Common myeloid progenitor, CD34-positive (primary cell): ENCODE measurements at regions not wholly inside any gene's neighbourhood (a gene's known extent, or its start where the extent isn't known, plus 50 kb on each side); places are given as distances from the start of the nearest gene placed in this dataset.

Experiments
- CTCF ChIA-PET: fragments of 350-600 bp; sonication (Branson Sonifier 250); formaldehyde crosslinking; loops from one replicate; lab custom pipeline; 2021; ENCODE audit warnings: antibody characterized with exemption; lab: Charles Lee
- POLR2A ChIA-PET: fragments of 350-600 bp; sonication (Branson Sonifier 250); formaldehyde crosslinking; loops from one replicate; lab custom pipeline; 2021; ENCODE audit warnings: antibody characterized with exemption; lab: Charles Lee
- DNase-seq, 3 donors: peaks; one replicate each; pipeline versions ENCODE4 v3.0.0 to v3.0.0-alpha.2; 2013
- H3K27ac ChIP-seq, 2 experiments: 1 replicate in 1 of 2; 2 replicates in 1 of 2; pipeline ENCODE4 v1.7.0; 2013; ENCODE audit warnings: inconsistent platforms in 2 of 2, low read length in 2 of 2, mild to moderate bottlenecking in 2 of 2, low read depth in 1 of 2, moderate library complexity in 1 of 2; ENCODE audit not compliant: severe bottlenecking in 2 of 2, insufficient read depth in 1 of 2, poor library complexity in 1 of 2
- H3K27me3 ChIP-seq, 5 experiments: replicated peaks in 2 of 5; 1 replicate in 3 of 5; 2 replicates in 2 of 5; pipeline versions ENCODE4 v1.6.1 to v1.7.0; 2013; ENCODE audit warnings: low read length in 4 of 5, mild to moderate bottlenecking in 2 of 5, moderate library complexity in 2 of 5, inconsistent platforms in 1 of 5; ENCODE audit not compliant: insufficient read depth in 5 of 5, control insufficient read depth in 4 of 5
- H3K36me3 ChIP-seq, 4 experiments: 1 replicate in 2 of 4; 2 replicates in 2 of 4; pipeline versions ENCODE4 v1.6.1 to v1.7.0; 2013; ENCODE audit warnings: low read length in 3 of 4, control low read depth in 1 of 4, mild to moderate bottlenecking in 1 of 4; ENCODE audit not compliant: control insufficient read depth in 4 of 4, insufficient read depth in 4 of 4
- H3K4me1 ChIP-seq, 4 experiments: 1 replicate in 3 of 4; 2 replicates in 1 of 4; pipeline versions ENCODE4 v1.6.1 to v1.7.1; 2013; ENCODE audit warnings: low read length in 3 of 4, mild to moderate bottlenecking in 3 of 4, control low read depth in 1 of 4, inconsistent platforms in 1 of 4, moderate library complexity in 1 of 4; ENCODE audit not compliant: control insufficient read depth in 4 of 4, insufficient read depth in 4 of 4; ENCODE audit errors: control extremely low read depth in 1 of 4
- H3K4me3 ChIP-seq, 7 experiments: 1 replicate in 4 of 7; 2 replicates in 3 of 7; pipeline versions ENCODE4 v1.5.1 to v1.7.0; 2013; ENCODE audit warnings: mild to moderate bottlenecking in 7 of 7, low read length in 6 of 7, moderate library complexity in 6 of 7, inconsistent platforms in 2 of 7, low read depth in 2 of 7, control low read depth in 1 of 7; ENCODE audit not compliant: insufficient read depth in 4 of 7, control insufficient read depth in 1 of 7; ENCODE audit errors: extremely low read depth in 1 of 7
- H3K9me3 ChIP-seq, 5 experiments: 1 replicate in 4 of 5; 2 replicates in 1 of 5; pipeline versions ENCODE4 v1.6.1 to v1.7.1; 2013; ENCODE audit warnings: low read length in 4 of 5, mild to moderate bottlenecking in 2 of 5, inconsistent platforms in 1 of 5, low read depth in 1 of 5, moderate library complexity in 1 of 5; ENCODE audit not compliant: control insufficient read depth in 4 of 5, insufficient read depth in 2 of 5; ENCODE audit errors: control extremely low read depth in 1 of 5
- WGBS: methylation state at CpG from one replicate; pipeline ENCODE4 v1.1.5; 2013; ENCODE audit not compliant: insufficient coverage; 5-methylcytosine and 5-hydroxymethylcytosine counted together

GRCh38 chr16:6611535-6611934 is 721.1 kb upstream of the RBFOX1 start:
- H3K27me3 ChIP-seq, result no peaks in the 10 kb centered on the region
- no peak for DNase-seq
- ChIA-PET CTCF (no interaction called here), POLR2A (no interaction called here)
- no peak overlapping the region for H3K27ac ChIP-seq
- no peaks in the 10 kb centered on the region for H3K9me3 ChIP-seq
- WGBS, result 52% methylated on average over 6 of the region's 7 CpGs
- no peaks in the 10 kb centered on the region for H3K36me3 ChIP-seq
- no peaks in the 10 kb centered on the region for H3K4me1 ChIP-seq
- H3K4me3 ChIP-seq, result no peak overlapping the region

- Histone ChIP-seq H3K36me3 (no peaks in the 10 kb centered on the region), H3K4me3 (no peak overlapping the region), H3K4me1 (no peaks in the 10 kb centered on the region), H3K27me3 (no peaks in the 10 kb centered on the region), H3K9me3 (no peaks in the 10 kb centered on the region), H3K27ac (no peak overlapping the region)
- DNase-seq, result no peak
- CTCF ChIA-PET, result no interaction called here
- POLR2A ChIA-PET, result interaction anchor here (0.6 kb wide), 1 partner anchor 677 kb away, joined by 3 read pairs; no protein-coding TSS in a partner anchor
- 93% methylated on average over 10 of the region's 11 CpGs for WGBS
Observed at GRCh38 chr16:6605490-6605889, 727.2 kb upstream of the RBFOX1 start.

DNA sequence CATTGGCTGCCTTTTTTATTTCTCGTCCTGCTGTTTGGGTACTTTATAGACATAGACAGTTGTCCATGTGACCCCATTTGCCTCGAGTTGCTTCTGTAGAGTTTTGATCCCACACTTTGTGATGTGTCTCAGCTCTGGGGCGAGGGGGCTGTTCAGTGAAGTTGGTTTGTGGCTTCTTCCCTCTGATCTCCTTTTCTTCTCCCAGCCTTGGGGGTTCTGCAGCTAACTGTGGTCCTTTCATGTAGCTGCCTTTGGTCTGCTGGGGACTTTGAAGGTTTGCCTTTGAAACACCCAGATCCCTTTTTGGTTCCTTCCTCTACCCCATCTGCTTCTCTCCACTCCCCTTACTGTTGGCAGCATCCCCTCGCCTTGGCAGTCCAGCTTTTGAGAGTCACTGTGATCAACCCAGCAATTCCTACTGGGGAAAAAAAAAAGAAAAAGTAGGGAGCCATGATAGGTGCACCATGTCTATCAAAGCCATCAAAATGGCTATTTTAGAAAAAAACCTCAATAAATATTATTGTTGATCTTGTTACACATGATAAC is 728.8 kb upstream of the RBFOX1 start:
- WGBS, result 78% methylated on average over 2 of the region's 4 CpGs
- Histone ChIP-seq H3K4me3 (no peak overlapping the region), H3K27ac (no peak overlapping the region), H3K36me3 (no peaks in the 10 kb centered on the region), H3K9me3 (no peaks in the 10 kb centered on the region), H3K27me3 (peaks cover 0 to 2% (median 0%) of the 10 kb centered on the region in 5 experiments), H3K4me1 (no peaks in the 10 kb centered on the region)
- ChIA-PET POLR2A (no interaction called here), CTCF (no interaction called here)
- DNase-seq, result no peak

DNA sequence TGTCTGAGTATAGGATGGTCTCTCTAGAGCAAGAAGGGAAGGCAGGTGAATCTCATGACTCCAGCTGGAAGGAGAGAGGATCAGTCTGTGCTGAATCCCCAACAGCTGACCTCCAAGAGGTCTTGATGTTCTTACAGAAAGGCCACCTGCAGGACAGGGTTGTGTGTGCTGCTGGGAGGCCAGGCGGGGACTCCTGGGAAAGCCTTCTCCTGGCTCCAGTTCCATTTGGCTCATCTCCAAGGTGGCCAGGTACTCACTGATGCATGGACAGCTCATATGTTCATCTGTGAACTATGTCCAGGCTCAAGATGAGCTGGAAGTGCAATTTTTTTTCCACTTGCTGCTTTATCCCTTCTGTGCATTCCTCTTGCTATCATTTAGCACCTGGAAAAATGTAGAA is 730.2 kb upstream of the RBFOX1 start:
- ChIA-PET CTCF (no interaction called here), POLR2A (no interaction called here)
- WGBS, result 67% methylated on average over 1 of the region's 1 CpG
- Histone ChIP-seq H3K27me3 (peaks cover 0 to 2% (median 0%) of the 10 kb centered on the region in 5 experiments), H3K27ac (no peak overlapping the region), H3K4me1 (no peaks in the 10 kb centered on the region), H3K9me3 (no peaks in the 10 kb centered on the region), H3K4me3 (no peak overlapping the region), H3K36me3 (no peaks in the 10 kb centered on the region)
- DNase-seq, result no peak

- H3K4me1 ChIP-seq, result no peaks in the 10 kb centered on the region
- no peak overlapping the region for H3K4me3 ChIP-seq
- ChIA-PET CTCF (no interaction called here), POLR2A (no interaction called here)
- DNase-seq, result no peak
- 57% methylated on average over 2 of the region's 6 CpGs for WGBS
- peaks cover 0 to 2% (median 0%) of the 10 kb centered on the region in 5 experiments for H3K27me3 ChIP-seq
- H3K36me3 ChIP-seq, result no peaks in the 10 kb centered on the region
- no peak overlapping the region for H3K27ac ChIP-seq
- H3K9me3 ChIP-seq, result no peaks in the 10 kb centered on the region
Observed at GRCh38 chr16:6600167-6600566, 732.5 kb upstream of the RBFOX1 start.

DNA sequence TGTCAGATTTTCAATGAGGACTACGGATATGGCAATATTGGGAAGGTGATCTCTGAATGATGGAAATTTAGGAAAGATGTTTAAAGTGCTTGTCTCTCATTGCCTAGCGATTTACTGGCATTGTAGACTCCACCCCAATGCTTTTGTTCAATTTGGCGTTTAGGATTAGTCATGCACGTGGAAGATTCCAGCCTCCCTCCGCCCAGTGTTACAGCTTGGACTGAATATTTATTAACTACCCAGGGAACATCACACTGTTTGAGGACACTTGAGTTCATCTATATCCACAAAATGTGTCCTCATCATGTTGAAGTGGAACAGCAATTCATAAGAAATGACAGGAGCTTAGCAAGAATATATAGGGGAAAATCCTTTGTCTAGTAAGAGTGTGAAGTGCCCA is 738.8 kb upstream of the RBFOX1 start:
- ChIA-PET POLR2A (no interaction called here), CTCF (no interaction called here)

DNA sequence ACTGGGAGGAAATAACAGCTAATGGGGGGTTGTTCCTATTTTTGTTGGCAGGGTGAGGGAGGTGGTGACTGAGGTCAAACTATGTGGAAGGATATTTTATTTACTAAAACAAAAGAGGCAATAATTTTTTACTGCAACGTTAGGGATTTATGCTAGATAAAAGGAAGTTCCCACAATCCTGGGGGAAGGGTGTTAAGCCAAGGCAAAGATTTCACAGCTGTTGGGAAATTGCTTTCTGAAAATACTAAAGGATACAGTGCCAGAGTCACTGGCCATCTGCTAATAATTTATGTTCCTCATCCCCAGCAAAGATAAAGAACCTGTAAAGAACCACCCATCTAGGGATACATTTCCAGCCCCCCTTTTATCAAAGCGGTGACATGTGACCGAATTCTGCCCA is 756.0 kb upstream of the RBFOX1 start:
- Histone ChIP-seq H3K4me3 (no peak overlapping the region), H3K27ac (no peak overlapping the region), H3K27me3 (peaks cover 0 to 13% (median 5%) of the 10 kb centered on the region in 5 experiments), H3K4me1 (no peaks in the 10 kb centered on the region), H3K36me3 (no peaks in the 10 kb centered on the region), H3K9me3 (no peaks in the 10 kb centered on the region)
- WGBS, result 62% methylated on average over 3 of the region's 3 CpGs
- no peak for DNase-seq
- POLR2A ChIA-PET, result no interaction called here
- CTCF ChIA-PET, result no interaction called here

More for the DNA sequence above, 738.8 kb upstream of the RBFOX1 start:
- DNase-seq, result no peak
- H3K36me3 ChIP-seq, result no peaks in the 10 kb centered on the region
- H3K27ac ChIP-seq, result no peak overlapping the region
- H3K4me3 ChIP-seq, result no peak overlapping the region
- H3K4me1 ChIP-seq, result no peaks in the 10 kb centered on the region
- H3K9me3 ChIP-seq, result no peaks in the 10 kb centered on the region
- WGBS, result 87% methylated on average over 4 of the region's 5 CpGs
- no peaks in the 10 kb centered on the region for H3K27me3 ChIP-seq
